NCI-H146 treated with DMSO at 0.1 percent for 48 hours (cell line): ENCODE measurements at regions not wholly inside any gene's neighbourhood (a gene's known extent, or its start where the extent isn't known, plus 50 kb on each side); places are given as distances from the start of the nearest gene placed in this dataset.

ENCODE experiments used
- DNase-seq: peaks from one replicate; lab custom pipeline; 2025; ENCODE audit not compliant: unreplicated experiment; lab: John Stamatoyannopoulos, UW

DNA sequence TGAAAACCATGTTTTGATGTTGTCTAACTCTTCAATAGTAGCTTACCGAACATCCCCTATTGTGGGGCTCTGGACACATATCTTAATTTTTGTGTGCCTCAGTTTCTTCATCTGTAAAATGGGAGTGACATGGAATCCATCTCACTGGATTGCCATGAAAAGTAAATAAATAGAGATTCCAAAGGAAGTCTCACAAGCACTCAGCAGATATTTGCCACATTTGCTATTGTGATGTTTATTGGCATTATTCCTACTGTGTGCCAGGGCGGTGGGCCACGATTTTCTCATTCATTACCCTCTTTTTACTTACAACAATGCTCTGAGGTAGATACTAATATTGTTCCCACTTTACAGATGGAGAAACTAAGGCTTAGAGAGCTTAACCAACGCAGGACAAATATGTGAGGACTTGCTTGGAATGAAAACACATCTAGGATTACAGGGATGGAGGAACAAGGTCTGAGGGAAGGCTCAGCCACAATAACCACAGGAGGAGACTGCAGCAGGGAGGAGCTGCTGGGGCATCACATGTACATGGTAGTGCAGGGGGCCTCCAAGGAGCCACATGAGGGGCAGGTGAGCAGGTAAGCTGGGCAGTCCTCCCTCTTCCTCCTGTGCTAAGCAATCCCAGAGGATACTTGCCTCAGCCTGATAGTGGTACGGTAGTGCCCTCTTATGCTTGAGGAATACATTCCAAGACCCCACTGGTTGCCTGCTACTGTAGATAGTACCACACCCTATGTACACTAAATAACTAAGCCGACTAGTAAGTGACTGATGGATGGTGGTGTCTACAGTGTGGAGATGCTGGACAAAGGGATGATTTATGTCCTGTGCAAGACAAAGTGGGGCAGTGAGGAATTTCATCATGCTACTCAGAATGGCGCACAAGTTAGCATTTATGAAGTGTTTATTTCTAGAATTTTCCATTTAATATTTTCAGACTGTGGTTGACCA, 176.9 kb downstream of the FOXA2 start:
- DNase-seq, result no peak

DNA sequence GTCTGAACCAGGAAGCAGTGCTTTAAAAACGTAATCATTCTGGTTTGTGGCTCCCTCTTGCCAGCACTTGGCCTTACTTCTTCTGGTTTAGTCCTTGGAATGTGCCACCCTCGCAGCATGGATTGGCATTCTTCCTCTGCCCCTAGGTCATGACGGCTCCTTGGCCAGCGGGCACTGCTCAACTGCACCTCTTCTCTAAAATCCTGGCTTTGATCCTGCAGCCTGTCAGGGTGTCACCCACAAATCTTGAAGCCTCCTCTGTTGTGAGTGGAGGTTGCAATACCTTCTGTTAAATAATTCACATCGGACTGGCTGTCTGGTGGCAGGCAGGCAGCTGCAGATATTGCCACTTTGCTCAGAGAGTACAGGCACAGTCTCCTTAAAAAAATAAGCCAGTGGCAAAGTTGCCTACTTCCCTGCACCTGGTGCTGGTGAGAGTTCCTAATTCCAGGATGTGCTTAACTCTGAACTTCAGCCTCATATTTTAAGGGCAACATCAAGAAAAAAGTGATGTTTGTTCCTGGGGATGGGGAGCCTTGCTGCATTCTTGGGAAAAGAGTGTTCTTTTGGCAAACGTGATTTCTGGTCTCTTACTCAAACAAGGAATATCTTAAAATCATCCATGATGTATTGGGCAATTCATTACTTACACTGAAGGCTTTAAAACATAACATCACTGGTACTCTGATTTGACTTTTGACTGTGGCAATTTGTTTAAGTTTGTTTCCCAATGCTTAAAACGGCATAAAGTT, 179.8 kb downstream of the FOXA2 start:
- no peak for DNase-seq

DNA sequence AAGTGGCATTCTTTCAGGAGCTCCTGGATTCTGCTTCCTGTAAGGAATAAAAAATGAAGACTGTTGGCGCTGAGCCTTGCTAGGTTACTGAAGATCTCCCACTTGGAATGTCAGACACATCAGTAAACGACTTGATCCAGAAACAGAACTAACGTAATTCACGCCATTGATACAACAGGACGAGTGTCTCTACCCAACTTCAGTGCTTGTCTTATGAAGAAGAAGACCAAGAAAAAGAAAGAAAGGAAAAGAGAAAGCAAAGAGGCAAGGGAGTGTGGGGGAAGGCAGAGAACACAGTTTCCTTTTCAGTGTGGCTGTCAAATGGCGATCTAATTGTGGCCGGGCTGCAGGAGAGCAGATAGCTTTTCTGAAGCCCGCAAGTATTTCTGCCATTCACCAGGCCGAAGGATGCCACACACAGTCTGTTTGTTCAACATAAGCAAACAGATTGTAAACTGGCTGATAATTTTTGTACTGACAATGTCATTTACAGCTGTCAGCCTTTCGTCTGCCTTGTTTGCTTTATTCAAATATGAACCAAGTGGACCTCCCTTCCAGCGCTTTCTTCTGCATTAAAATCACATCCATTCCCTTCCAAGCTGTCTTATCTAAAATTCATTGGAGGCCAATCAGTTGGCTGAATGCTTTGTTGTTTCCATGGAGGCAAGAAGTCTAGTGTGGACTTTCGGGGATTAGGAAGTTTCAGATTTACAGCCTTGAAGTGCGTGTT, 180.6 kb downstream of the FOXA2 start:
- DNase-seq, result peak; percentile 95

DNA sequence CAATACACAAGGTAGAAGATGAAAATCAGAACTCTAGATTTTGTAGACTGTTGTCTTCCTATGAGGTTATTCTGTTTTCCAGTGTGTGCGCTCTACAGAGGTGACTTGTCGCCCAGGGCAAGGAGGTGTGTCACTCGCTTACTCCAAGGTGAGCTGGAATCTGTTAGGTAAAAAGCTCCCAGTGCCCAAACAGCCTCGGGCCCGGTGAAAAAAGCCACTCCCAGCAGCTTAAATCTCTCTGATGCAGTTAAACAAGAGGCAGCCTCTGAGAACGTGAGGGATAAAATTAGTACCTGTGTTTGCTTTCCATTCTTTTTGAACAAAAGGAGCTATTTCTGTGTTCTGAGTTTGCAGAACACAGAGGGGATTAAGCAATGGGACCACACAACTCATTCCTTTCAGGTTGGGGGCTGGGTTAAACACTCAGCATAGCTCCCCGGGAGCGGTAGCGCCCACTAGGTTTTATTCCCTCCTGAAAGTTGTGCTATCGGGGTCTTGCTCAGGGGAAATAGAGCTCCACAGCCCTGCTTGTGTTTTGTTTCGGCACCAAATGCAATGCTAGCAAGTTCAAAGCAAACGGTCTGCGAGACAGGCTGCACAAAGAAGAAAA, 181.2 kb downstream of the FOXA2 start:
- DNase-seq, result peak; percentile 97

DNA sequence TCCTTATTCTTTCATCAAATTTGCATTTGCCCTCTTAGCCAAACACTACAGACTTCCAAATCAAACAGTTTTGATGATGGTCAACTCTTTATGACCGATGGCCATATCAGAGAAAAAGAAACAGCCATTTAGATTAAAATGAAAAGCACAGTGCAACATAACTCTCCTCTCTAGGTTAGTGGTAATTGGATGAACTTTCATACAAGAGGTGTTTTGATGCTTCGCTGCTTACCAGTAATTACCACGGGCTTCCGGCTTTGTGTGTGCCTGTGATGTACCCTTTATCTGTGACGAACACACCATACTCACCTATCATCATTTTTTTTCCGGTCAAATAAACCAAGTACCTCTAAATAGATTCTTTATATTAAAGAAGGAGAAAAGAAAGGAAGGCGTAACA, 181.8 kb downstream of the FOXA2 start:
- DNase-seq, result peak; percentile 90

DNA sequence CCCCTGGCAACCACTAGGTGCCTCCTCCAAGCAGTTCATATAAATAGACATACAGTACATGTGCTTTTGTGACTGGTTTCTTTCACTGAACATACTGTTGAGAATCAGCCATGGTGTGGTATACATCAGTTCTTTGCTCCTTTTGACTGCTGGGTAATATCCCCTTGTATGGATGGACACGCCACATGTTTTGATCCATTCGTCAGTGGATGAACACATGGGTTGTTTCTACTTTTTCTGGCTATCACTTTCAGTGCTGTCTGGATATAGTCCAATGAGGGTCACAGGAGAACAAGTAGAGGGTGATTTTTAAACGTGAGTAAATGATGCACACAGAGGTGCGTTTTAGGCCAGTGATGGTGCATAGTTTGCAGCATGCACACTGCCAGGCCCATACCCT, 183.9 kb downstream of the FOXA2 start:
- DNase-seq, result no peak

DNA sequence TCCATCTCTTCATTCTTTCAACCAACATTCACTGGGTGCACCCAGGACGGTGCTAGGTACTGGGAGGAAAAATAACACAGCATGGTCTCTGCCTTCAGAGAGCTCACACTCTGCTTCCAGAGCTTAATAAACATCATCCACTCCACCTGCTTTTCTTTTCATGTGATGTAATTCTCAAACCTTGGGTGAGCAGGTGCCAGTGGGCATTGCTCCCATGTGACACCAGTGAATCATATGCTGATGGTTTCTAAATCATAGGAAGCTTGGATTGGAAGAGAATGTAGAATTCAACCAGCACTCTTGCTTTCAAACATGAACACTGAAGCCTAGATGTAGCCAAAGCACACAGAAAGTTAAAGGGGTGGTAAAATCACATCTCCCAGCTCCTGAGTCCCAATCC, 189.8 kb downstream of the FOXA2 start:
- DNase-seq, result no peak

DNA sequence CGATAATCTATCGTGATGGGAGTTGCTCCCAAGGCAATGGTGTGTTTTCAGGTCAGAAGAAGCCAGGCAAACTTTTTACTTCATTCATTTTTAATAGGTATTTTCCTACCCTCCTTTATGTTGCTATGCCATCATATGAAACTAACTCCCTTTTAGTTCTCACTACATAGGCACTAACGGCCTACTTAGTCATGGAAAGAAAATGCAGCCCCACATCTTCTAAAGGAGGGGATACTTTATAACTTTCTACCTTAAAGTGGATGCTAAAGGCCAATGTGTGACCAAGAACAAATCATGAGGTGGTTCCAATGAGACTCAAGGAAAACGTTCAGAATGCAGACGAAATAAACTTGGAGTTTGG, 193.8 kb downstream of the FOXA2 start:
- no peak for DNase-seq

DNA sequence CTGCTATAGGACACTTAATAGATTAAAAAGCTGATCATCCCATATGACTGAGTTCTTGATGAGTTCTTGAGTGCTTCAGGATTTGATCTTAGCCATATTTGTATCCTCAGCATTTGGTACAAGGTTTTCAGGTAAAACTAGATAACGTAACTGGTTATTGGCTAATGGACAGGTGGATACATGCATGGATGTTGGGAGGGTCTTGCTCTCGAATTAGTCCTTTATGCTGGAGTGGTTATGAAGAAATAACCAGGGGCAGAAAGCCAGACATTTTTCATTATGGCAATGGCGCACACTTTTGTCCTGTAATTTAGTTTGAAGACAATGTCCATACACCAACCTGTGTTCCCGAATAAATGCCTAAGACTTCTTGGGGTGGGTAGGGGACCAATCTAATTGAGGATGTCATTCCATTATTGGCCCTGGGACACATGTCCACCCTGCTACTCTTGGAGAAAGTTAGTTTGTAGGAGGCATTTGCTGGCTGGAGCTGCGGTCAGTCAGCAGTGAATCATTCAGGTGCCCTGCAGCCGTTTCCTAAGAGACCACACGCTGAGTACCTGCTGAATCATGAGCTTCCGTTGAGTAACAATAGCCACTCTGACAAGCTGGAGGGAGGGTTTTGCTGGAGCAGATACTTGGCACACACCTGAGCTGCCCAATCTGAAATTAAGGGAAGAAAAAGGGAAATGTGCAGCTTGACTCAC, 194.4 kb downstream of the FOXA2 start:
- peak; percentile 95 for DNase-seq

DNA sequence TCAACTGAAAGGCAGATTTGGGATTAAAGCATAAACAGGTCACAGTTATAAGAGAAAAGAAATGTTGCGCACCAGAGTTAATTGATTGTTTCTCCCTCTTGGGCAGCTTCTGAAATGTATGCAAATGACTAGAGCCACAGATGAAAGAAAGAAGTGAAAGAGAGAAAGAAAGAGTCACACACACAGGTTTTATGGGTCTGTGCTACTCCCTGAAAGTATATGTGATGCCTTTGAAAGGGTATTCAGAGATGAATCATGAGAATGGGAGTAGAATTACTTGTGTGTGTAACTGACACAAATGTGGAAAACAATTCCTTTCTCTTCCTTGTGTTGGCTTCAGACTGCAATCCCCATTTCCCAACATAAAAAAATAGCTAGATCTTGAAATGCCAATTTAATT, 196.9 kb downstream of the FOXA2 start:
- no peak for DNase-seq

DNA sequence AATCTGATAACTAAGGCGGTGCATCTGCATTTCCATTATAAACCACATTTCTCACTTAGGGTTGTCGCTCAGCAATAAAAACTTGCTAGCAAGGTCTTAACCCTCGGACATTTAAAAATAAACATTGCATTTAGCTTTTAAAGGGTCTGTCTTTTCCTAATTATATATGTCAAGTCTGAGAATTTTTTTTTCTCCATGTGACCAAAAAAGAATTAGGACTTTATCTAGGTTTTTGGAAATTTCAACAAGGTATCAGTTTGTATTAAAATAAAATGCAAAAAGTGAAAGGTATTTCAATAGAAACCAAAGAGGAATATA, 198.1 kb downstream of the FOXA2 start:
- DNase-seq, result no peak

DNA sequence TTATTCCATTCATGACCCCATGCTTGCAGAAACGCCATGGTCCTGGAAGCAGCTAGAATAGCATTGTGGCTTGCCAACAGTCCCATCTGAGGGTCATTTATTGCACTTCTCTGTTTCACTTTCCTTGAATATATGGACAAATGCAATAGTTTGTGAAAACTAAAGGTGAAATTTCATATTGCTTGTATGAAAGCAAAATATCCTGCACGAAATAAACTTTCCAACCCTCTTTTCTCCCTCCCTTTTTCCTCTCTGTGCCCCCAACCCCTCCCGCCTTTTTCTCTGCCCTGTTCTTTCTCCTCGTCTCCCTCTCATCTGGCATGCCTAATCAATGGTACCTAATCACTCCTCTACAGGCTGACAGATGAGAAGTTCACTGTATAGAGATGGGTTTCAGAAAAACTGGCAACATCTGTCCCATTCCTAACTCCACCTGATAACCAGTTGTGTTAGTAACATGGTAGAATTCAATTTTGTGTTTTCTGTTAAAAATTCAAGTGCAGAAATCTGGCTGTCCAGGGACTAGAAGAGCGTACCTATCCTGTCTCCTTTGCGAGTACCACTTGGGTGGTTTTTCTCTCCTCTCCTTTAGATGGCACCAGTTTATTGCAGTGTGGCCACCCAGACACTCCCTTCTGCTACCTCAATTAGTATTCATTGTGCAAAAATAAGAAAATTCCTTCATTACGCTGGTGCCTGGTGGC, 198.6 kb downstream of the FOXA2 start:
- DNase-seq, result peak; percentile 84

DNA sequence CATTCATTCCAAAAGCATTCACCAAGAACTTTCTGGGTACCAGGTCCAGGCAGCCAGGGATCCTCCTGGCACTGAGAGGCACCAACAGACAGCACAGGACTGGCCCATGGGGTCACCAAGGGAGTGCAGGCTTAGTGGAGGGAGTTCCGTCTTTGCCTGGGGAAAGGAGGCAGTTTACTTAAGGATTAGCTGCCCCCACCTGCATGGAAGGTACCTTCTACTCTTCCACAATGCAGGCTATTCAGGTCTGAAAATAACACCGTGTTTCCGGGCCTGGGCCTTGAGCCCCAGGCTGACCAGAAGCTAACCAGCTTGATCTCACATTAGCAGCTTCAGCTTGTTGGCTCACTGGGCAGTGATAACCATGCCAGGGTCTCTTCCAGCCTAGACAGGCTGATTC, 199.4 kb downstream of the FOXA2 start:
- DNase-seq, result no peak

DNA sequence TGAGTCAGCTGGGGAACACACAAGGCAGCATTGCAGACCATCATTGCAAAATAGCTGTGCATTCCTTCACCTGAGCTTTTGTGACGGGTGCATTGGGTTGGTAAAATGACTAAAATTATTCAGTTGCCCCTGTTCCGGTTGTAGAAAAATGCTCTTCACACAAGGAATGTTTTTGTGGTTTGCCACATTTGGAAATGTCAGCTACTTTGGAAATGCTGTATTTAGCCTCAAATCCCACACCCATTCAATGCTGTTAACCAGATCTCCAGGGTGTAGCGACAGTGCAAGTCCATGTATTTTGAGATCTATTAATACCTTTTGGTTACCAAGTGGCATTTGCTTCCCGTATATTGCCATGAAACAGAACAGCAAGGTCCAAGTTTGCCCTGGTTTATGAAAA, 201.2 kb downstream of the FOXA2 start:
- no peak for DNase-seq

DNA sequence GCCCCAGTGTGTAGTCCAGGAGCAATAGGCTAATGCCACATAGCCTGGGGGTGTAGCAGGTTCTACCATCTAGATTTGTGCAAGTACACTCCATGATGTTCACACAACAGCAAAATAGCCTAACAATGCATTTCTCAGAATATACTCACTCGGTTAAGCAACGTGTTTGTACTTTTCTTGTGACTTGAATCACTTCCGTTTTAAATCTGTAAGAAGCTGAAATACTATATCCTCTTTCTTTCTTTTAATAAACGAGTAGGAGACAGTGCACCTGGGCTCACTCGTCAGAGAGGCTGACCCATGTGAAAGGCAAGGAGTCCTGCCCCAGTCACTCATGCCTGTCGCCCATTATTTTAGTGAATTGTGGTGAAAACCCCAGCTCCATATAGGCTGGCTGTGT, 201.6 kb downstream of the FOXA2 start:
- DNase-seq, result no peak

DNA sequence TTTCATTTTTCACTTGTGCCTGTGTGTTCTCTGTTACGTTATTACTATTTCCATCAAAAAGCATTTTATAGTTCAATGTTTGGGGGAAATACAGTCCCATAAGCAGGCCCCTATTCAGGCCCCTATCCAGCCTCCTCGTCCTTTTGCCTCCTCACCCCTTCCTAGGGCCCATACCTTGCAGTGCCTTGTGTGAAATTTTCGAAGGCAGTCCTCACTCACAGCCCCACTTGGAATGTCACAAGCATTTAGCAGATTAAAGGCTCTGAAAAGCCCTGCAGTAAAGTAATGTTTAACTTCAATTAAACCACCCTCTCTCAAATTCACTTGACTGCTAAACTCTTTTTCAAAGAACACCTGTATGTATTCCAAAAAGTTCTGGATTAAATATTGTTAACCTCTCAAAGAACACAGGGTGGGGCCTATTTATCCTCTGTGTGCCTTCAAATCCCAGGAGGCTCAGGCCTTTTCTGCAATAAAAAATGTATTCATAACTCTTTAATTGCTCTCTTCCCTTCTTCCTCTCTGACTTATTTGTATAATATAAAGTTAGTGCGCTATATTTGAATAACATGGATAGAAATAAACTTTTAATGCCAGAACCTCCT, 202.5 kb downstream of the FOXA2 start:
- no peak for DNase-seq

DNA sequence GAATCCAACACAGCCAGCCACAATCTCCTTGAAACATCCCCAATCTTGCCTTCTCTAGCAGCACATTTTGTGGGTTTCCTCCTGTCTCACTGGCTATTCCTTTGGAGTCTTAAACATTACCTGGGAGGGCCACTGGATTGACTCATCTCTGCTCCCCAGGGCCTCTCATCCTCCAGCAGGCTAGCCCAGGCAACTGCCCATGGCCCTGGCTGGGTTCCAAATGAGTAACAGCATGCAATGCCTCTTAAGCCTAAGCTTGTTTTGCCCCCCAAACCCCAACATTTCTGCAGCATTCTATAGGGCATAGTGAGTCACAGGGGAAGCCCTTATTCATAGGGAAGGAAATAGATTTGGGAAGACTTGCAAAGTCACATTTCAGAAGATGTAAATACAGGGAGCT, 204.9 kb downstream of the FOXA2 start:
- peak; percentile 27 for DNase-seq

DNA sequence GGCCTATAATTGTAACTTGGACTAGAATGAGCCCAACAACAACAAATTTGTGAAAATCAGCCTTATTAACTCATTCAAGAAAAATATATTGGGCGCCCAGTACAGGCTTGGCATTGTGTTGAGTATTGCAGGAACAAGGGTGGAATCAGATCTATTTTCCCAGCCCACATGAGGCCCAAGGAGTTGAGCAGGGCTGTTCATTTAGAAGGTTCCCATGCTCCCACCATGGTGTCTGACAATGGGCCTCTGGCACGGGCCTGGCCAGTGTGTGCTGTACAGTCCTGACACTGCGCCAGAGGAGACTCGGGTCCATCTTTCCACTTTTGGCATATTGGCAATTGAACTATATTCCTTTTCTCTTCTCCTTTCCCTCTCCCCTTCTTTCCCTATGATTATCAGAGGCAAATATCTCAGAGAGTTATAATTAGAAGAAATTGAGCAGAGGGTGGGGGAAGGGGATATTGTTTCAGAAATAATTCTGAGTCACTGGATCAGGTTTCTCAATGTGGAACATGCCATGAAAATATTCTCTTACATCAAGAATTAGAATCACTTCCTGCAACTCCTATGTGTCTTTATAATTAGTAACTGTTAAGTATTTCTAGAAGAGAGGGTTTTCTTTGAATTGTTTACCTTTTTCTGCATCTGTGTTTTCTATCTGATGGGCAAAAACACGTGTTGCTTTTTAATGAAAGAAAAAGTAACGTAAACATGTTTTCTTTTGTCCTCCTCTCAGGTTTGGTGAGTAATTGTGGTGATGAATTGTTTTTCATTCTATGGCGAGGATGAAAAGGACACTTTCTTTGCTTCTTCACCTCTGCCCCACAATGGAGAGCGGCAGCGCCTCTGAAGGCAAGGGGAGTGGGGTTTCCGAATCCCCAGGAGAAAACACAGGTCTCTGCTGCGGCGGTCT, 209.4 kb downstream of the FOXA2 start:
- peak; percentile 63 for DNase-seq

DNA sequence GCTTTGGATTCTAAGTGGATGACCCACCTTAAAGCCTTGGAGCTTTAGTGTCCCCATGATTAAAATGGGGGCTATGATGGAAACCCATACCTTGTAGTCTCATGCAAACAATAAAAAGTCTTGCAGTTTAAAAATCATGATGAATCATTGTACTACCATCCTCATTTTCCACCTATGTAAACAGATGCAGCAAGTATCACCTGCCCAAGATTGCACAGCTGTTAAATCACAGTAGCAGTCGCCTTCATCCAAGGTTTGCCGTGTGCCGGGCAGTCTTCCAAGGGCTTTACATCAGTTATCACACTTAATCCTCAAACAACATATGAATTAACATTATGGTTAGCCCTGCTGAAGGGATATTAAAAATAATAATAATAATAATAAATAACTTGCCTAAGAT, 210.3 kb downstream of the FOXA2 start:
- DNase-seq, result peak; percentile 59
